K562 (cell line): ENCODE measurements at regions not wholly inside any gene's neighbourhood (a gene's known extent, or its start where the extent isn't known, plus 50 kb on each side); places are given as distances from the start of the nearest gene placed in this dataset.
A peak's percentile ranks its signal among the peaks of the same experiment; 100 is the strongest.
"Not testable (repeated sequence)": the region's sequence is repeated elsewhere in the genome, so short reads cannot be mapped to it uniquely, and the experiment has no call there.

Experiments used
- ATAC-seq: fragments of 200-7000 bp; cut with Tn5 transposase; 3 replicates; pipeline ENCODE4 v1.9.1; 2020; ENCODE audit warnings: moderate library complexity
- BruUV-seq: library from RNA; stranded (reverse); fragments of 400-500 nt; replicated peaks from 2 replicates; lab custom pipeline; 2021; lab: Mats Ljungman, UMichigan
- CTCF ChIA-PET: fragments of 300-600 bp; formaldehyde crosslinking; extraction: SDS; loops from one replicate; lab custom pipeline; 2021; ENCODE audit warnings: low intra/inter-chr PET ratio; lab: Yijun Ruan, JAX
- POLR2A ChIA-PET: fragments of 300-600, 350-650 bp; sonication (Branson Sonifier 250); formaldehyde crosslinking; extraction: SDS; loops from one replicate; lab custom pipeline; 2021; ENCODE audit warnings: antibody characterized with exemption, inconsistent platforms; lab: Yijun Ruan, JAX
- DNase-seq, 4 experiments: peaks; one replicate each; pipeline versions ENCODE4 v3.0.0 to v3.0.0-alpha.2; 2011 to 2018; ENCODE audit warnings: low spot score in 3 of 4, mixed read lengths in 3 of 4; ENCODE audit errors: extremely low read depth in 1 of 4
- FAIRE-seq: peaks from 2 replicates; lab custom pipeline; 2011; peaks lifted over from hg19 to GRCh38; lab: Jason Lieb, UNC
- H2AFZ ChIP-seq: 2 replicates; pipeline ENCODE4 v1.6.0; 2011; ENCODE audit warnings: low read depth, low read length, control low read depth, inconsistent platforms
- H3K27ac ChIP-seq: fragments of 200-600 bp; 3 replicates; pipeline ENCODE4 v1.8.0; 2011; ENCODE audit warnings: low read depth, mild to moderate bottlenecking, control low read depth, inconsistent platforms, low read length, moderate library complexity, mixed read lengths; ENCODE audit errors: extremely low read depth
- H3K27me3 ChIP-seq, 2 experiments: fragments of 300-600 bp in 1 of 2; 2 replicates in 1 of 2; 3 replicates in 1 of 2; pipeline versions ENCODE4 v1.6.0 to v1.8.0; 2011; ENCODE audit warnings: inconsistent platforms in 2 of 2, low read length in 2 of 2, mild to moderate bottlenecking in 1 of 2, mixed read lengths in 1 of 2, moderate library complexity in 1 of 2; ENCODE audit not compliant: control insufficient read depth in 2 of 2, insufficient read depth in 2 of 2
- H3K36me3 ChIP-seq: fragments of 300-600 bp; 3 replicates; pipeline ENCODE4 v1.8.0; 2011; ENCODE audit warnings: mild to moderate bottlenecking, low read length, inconsistent platforms; ENCODE audit not compliant: control insufficient read depth, insufficient read depth
- H3K4me1 ChIP-seq, 2 experiments: fragments of 200-600 bp in 1 of 2; replicated peaks in 1 of 2; 2 replicates in 1 of 2; 3 replicates in 1 of 2; pipeline versions ENCODE4 v1.5.1 to v1.8.0; 2011; ENCODE audit warnings: inconsistent platforms in 2 of 2, low read length in 2 of 2, mild to moderate bottlenecking in 1 of 2, mixed read lengths in 1 of 2, moderate library complexity in 1 of 2; ENCODE audit not compliant: control insufficient read depth in 2 of 2, insufficient read depth in 2 of 2
- H3K4me2 ChIP-seq: 2 replicates; pipeline ENCODE4 v1.6.1; 2011; ENCODE audit warnings: low read length, control low read depth, inconsistent platforms, mixed read lengths; ENCODE audit not compliant: insufficient read depth
- H3K4me3 ChIP-seq: fragments of 200-600 bp; sonication (generic), shearing (Covaris generic); 2 replicates; pipeline ENCODE4 v1.5.1; 2016; ENCODE audit warnings: control low read depth, inconsistent platforms
- H3K79me2 ChIP-seq: fragments of 200-600 bp; 3 replicates; pipeline ENCODE4 v1.8.0; 2011; ENCODE audit warnings: low read length, inconsistent platforms; ENCODE audit not compliant: control insufficient read depth, insufficient read depth
- H3K9ac ChIP-seq, 2 experiments: 2 replicates each; pipeline versions ENCODE4 v1.6.0 to v1.6.1; 2011; ENCODE audit warnings: low read depth in 2 of 2, low read length in 2 of 2, control low read depth in 1 of 2, inconsistent platforms in 1 of 2, mild to moderate bottlenecking in 1 of 2, mixed read lengths in 1 of 2; ENCODE audit not compliant: insufficient read depth in 1 of 2
- H3K9me1 ChIP-seq: one replicate; pipeline ENCODE4 v1.6.0; 2011; ENCODE audit warnings: inconsistent platforms, mild to moderate bottlenecking, low read length, moderate library complexity; ENCODE audit not compliant: control insufficient read depth, insufficient read depth
- H3K9me3 ChIP-seq: replicated peaks from 2 replicates; pipeline ENCODE4 v1.5.1; 2011; ENCODE audit warnings: low read depth, low read length, inconsistent platforms; ENCODE audit not compliant: control insufficient read depth, insufficient read depth
- H4K20me1 ChIP-seq: replicated peaks from 2 replicates; pipeline ENCODE4 v1.6.1; 2011; ENCODE audit warnings: low read length, inconsistent platforms, mixed read lengths; ENCODE audit not compliant: control insufficient read depth, insufficient read depth
- CC2D1A ChIP-seq: fragments of 450-650 bp; IDR thresholded peaks from 2 replicates; pipeline ENCODE4 v1.6.1; 2017; ENCODE audit warnings: mild to moderate bottlenecking
- FOS ChIP-seq: IDR thresholded peaks from 3 replicates; pipeline ENCODE4 v1.6.1; 2011; ENCODE audit not compliant: insufficient read length; ENCODE audit errors: extremely low read depth
- NFYB ChIP-seq: IDR thresholded peaks from 2 replicates; pipeline ENCODE4 v1.6.1; 2011; ENCODE audit warnings: mild to moderate bottlenecking, moderate library complexity; ENCODE audit not compliant: insufficient read length; ENCODE audit errors: extremely low read depth
- SPI1 ChIP-seq: IDR thresholded peaks from 2 replicates; pipeline ENCODE4 v1.6.1; 2011; ENCODE audit warnings: low read depth, low read length, control low read depth, borderline replicate concordance
- WGBS: fragments of 100-300 bp; shearing (Covaris generic); methylation state at CpG from one replicate; pipeline ENCODE4 v1.1.6; 2016; ENCODE audit warnings: low coverage, mixed read lengths; ENCODE audit not compliant: insufficient coverage; ENCODE audit errors: missing lambda C conversion rate; 5-methylcytosine and 5-hydroxymethylcytosine counted together
- in situ Hi-C: fragments of 300-500 bp; cut with MboI; formaldehyde crosslinking; loops from 4 replicates; pipeline ENCODE4 v1.15.0; 2018; ENCODE audit warnings: inconsistent platforms, mixed read lengths
- intact Hi-C: fragments of 100-400 bp; cut with micrococcal nuclease; formaldehyde crosslinking; loops from 2 replicates; pipeline ENCODE4 v1.14.2; 2022
- TF ChIP-seq, protein P1 (sequence below), 2 experiments: IDR thresholded peaks; 2 replicates each; pipeline ENCODE4 v1.6.1; 2011; ENCODE audit warnings: borderline replicate concordance in 1 of 2, control low read depth in 1 of 2, low read depth in 1 of 2, low read length in 1 of 2, mild to moderate bottlenecking in 1 of 2, mixed read lengths in 1 of 2, moderate library complexity in 1 of 2; ENCODE audit not compliant: insufficient read depth in 1 of 2, insufficient read length in 1 of 2, poor library complexity in 1 of 2, severe bottlenecking in 1 of 2; ENCODE audit errors: extremely low read depth in 1 of 2
- TF ChIP-seq, protein P2 (sequence below), 2 experiments: fragments of 150-350 bp in 1 of 2; IDR thresholded peaks; 2 replicates each; pipeline ENCODE4 v1.6.1; 2012 to 2016; ENCODE audit warnings: low read depth in 2 of 2, low read length in 2 of 2, mild to moderate bottlenecking in 1 of 2, moderate library complexity in 1 of 2
- TF ChIP-seq, protein P3 (sequence below): fragments of 250-450 bp; sonication (Bioruptor Pico); IDR thresholded peaks from 2 replicates; pipeline ENCODE4 v1.8.0; 2022; ENCODE audit warnings: inconsistent platforms, mild to moderate bottlenecking, moderate library complexity, borderline replicate concordance

DNA sequence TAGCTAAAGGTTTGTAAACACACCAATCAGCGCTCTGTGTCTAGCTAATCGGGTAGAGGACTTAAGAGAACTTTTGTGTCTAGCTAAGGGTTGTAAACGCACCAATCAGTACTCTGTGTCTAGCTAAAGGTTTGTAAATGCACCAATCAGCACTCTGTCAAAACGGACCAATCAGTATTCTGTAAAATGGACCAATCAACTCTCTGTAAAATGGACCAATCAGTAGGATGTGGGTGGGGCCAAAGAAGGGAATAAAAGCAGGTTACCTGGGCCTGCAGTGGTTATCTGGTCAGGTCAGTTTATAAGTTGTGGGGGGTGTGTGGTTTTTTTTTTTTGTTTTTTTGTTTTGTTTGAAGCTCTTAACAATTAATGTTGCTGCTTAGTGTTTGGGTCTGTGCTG lies 152.4 kb downstream of the SLC35B3 start:
- in situ Hi-C loops, H3K9ac ChIP-seq, H3K4me1 ChIP-seq, BruUV-seq, H3K9me3 ChIP-seq, H3K9me1 ChIP-seq, CTCF ChIA-PET, H3K4me3 ChIP-seq, H3K27me3 ChIP-seq, H3K36me3 ChIP-seq, intact Hi-C loops, H3K27ac ChIP-seq, H4K20me1 ChIP-seq, H3K79me2 ChIP-seq, FAIRE-seq, H2AFZ ChIP-seq: not testable (repeated sequence)
- TF ChIP-seq FOS (peak; percentile 19), NFYB (peak; percentile 80), CC2D1A (peak; percentile 25; the same call in 1 of the 2 replicates)
- peak overlapping the region; percentile 49; the same call in 1 of the 2 replicates for H3K4me2 ChIP-seq
- ATAC-seq (peak; percentile 67), DNase-seq (peak in 1 of 4 experiments; percentile 10)
- WGBS: 1% methylated on average over 4 of the region's 4 CpGs
- POLR2A ChIA-PET: interaction anchor here (0.6 to 1.2 kb wide), 3 partner anchors 11 to 132 kb away, joined by 3 read pairs; no protein-coding TSS in a partner anchor

DNA sequence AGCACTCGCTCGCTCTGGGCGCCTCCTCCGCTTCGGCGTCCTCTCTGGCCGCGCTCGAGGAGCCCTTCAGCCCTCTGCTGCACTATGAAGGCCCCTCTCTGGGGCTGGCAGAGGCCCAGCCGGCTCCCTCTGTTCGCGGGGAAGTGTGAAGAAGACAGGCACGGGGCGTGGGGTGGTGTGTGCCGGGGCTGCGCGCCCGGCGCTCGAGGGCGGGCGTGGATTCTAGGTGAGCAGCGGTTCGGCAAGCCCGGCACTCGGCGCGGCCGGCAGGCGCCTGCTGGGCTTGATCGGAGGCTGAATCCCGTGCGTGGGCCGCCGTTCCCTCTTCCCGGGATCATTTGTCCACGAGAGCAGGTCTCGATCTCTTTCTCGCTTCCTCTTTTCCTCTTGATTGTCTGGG lies 153.0 kb downstream of the SLC35B3 start:
- BruUV-seq: no TSS peak
- WGBS: 2% methylated on average over 33 of the region's 39 CpGs
- no peaks in the 10 kb centered on the region for H3K79me2 ChIP-seq
- H3K9me1 ChIP-seq: no peaks in the 10 kb centered on the region
- H2AFZ ChIP-seq: peak overlapping the region; percentile 53; the same call in 1 of the 2 replicates
- H3K4me2 ChIP-seq: peak overlapping the region; percentile 49
- no peak overlapping the region for H3K27ac ChIP-seq
- no peaks in the 10 kb centered on the region for H3K27me3 ChIP-seq
- ATAC-seq (peak; percentile 87), DNase-seq (peak in 2 of 4 experiments; percentile 12 to 27), FAIRE-seq (no peak)
- no peaks in the 10 kb centered on the region for H4K20me1 ChIP-seq
- no peak overlapping the region for H3K4me3 ChIP-seq
- intact Hi-C loops (no loop called here), in situ Hi-C loops (no loop called here)
- H3K36me3 ChIP-seq: no peaks in the 10 kb centered on the region
- no peaks in the 10 kb centered on the region for H3K9me3 ChIP-seq
- H3K9ac ChIP-seq: peak overlapping the region in 1 of 2 experiments; percentile 28; a peak in 1 of 4 replicates
- H3K4me1 ChIP-seq: peaks cover 0 to 10% of the 10 kb centered on the region in 2 experiments; a peak in 2 of 5 replicates
- CTCF ChIA-PET: no interaction called here
- POLR2A ChIA-PET: interaction anchor here (0.7 to 1.2 kb wide), 2 partner anchors 10 to 132 kb away, joined by 3 read pairs; no protein-coding TSS in a partner anchor
- 0 out of 2 replicates have a peak, but pooled peaks have one; percentile 17 for TF ChIP-seq SPI1
- TF ChIP-seq, protein P1, sequence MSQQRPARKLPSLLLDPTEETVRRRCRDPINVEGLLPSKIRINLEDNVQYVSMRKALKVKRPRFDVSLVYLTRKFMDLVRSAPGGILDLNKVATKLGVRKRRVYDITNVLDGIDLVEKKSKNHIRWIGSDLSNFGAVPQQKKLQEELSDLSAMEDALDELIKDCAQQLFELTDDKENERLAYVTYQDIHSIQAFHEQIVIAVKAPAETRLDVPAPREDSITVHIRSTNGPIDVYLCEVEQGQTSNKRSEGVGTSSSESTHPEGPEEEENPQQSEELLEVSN (IDR thresholded peaks at IDR 0.05; ENCODE audit: borderline replicate concordance in 1 of 2, extremely low read depth in 1 of 2, insufficient read depth in 1 of 2, insufficient read length in 1 of 2, low read depth in 1 of 2, low read length in 1 of 2, poor library complexity in 1 of 2, severe bottlenecking in 1 of 2): peak in 1 of 2 experiments; percentile 52
- TF ChIP-seq, protein P2, sequence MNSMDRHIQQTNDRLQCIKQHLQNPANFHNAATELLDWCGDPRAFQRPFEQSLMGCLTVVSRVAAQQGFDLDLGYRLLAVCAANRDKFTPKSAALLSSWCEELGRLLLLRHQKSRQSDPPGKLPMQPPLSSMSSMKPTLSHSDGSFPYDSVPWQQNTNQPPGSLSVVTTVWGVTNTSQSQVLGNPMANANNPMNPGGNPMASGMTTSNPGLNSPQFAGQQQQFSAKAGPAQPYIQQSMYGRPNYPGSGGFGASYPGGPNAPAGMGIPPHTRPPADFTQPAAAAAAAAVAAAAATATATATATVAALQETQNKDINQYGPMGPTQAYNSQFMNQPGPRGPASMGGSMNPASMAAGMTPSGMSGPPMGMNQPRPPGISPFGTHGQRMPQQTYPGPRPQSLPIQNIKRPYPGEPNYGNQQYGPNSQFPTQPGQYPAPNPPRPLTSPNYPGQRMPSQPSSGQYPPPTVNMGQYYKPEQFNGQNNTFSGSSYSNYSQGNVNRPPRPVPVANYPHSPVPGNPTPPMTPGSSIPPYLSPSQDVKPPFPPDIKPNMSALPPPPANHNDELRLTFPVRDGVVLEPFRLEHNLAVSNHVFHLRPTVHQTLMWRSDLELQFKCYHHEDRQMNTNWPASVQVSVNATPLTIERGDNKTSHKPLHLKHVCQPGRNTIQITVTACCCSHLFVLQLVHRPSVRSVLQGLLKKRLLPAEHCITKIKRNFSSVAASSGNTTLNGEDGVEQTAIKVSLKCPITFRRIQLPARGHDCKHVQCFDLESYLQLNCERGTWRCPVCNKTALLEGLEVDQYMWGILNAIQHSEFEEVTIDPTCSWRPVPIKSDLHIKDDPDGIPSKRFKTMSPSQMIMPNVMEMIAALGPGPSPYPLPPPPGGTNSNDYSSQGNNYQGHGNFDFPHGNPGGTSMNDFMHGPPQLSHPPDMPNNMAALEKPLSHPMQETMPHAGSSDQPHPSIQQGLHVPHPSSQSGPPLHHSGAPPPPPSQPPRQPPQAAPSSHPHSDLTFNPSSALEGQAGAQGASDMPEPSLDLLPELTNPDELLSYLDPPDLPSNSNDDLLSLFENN (IDR thresholded peaks at IDR 0.05; ENCODE audit: low read depth in 2 of 2, low read length in 2 of 2): no peak
- TF ChIP-seq, protein P3, sequence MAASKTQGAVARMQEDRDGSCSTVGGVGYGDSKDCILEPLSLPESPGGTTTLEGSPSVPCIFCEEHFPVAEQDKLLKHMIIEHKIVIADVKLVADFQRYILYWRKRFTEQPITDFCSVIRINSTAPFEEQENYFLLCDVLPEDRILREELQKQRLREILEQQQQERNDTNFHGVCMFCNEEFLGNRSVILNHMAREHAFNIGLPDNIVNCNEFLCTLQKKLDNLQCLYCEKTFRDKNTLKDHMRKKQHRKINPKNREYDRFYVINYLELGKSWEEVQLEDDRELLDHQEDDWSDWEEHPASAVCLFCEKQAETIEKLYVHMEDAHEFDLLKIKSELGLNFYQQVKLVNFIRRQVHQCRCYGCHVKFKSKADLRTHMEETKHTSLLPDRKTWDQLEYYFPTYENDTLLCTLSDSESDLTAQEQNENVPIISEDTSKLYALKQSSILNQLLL (CRISPR knock-in tag): no peak
